ENCODE measurements at regions not wholly inside any gene's neighbourhood (a gene's known extent, or its start where the extent isn't known, plus 50 kb on each side); places are given as distances from the start of the nearest gene placed in this dataset.

- no peak for DNase-seq (ENCODE audit: low read depth in 3 of 3, low spot score in 2 of 3)
Observed at GRCh38 chr4:123562994-123563750, 166.6 kb downstream of the SPRY1 start.

GRCh38 chr4:123564758-123565346 is 168.3 kb downstream of the SPRY1 start:
- no peak for DNase-seq (ENCODE audit: low read depth in 3 of 3, low spot score in 2 of 3)

- DNase-seq (ENCODE audit: low read depth in 3 of 3, low spot score in 2 of 3) = no peak
Observed at GRCh38 chr4:123568936-123569335, 172.3 kb downstream of the SPRY1 start.

- DNase-seq (ENCODE audit: low read depth in 3 of 3, low spot score in 2 of 3) = no peak
Observed at GRCh38 chr4:123569541-123569940, 172.9 kb downstream of the SPRY1 start.

GRCh38 chr4:123573866-123574508 is 177.4 kb downstream of the SPRY1 start:
- DNase-seq (ENCODE audit: low read depth in 3 of 3, low spot score in 2 of 3) = no peak

GRCh38 chr4:123575291-123575690 is 178.7 kb downstream of the SPRY1 start:
- no peak for DNase-seq (ENCODE audit: low read depth in 3 of 3, low spot score in 2 of 3)

- DNase-seq (ENCODE audit: low read depth in 3 of 3, low spot score in 2 of 3) = no peak
Observed at GRCh38 chr4:123577225-123577906, 180.8 kb downstream of the SPRY1 start.

GRCh38 chr4:123578276-123579029 is 181.9 kb downstream of the SPRY1 start:
- no peak for DNase-seq (ENCODE audit: low read depth in 3 of 3, low spot score in 2 of 3)

GRCh38 chr4:123579961-123580360 is 183.4 kb downstream of the SPRY1 start:
- DNase-seq (ENCODE audit: low read depth in 3 of 3, low spot score in 2 of 3) = no peak

- DNase-seq (ENCODE audit: low read depth in 3 of 3, low spot score in 2 of 3) = no peak
Observed at GRCh38 chr4:123580981-123581664, 184.5 kb downstream of the SPRY1 start.

- no peak for DNase-seq (ENCODE audit: low read depth in 3 of 3, low spot score in 2 of 3)
Observed at GRCh38 chr4:123581802-123582201, 185.2 kb downstream of the SPRY1 start.

GRCh38 chr4:123583043-123583442 is 186.4 kb downstream of the SPRY1 start:
- DNase-seq (ENCODE audit: low read depth in 3 of 3, low spot score in 2 of 3) = no peak

- DNase-seq (ENCODE audit: low read depth in 3 of 3, low spot score in 2 of 3) = no peak
Observed at GRCh38 chr4:123585111-123585510, 188.5 kb downstream of the SPRY1 start.

- no peak for DNase-seq (ENCODE audit: low read depth in 3 of 3, low spot score in 2 of 3)
Observed at GRCh38 chr4:123587983-123588494, 191.4 kb downstream of the SPRY1 start.

- DNase-seq (ENCODE audit: low read depth in 3 of 3, low spot score in 2 of 3) = no peak
Observed at GRCh38 chr4:123588631-123589241, 192.1 kb downstream of the SPRY1 start.

- DNase-seq (ENCODE audit: low read depth in 3 of 3, low spot score in 2 of 3) = no peak
Observed at GRCh38 chr4:123589301-123589700, 192.7 kb downstream of the SPRY1 start.

GRCh38 chr4:123591875-123592274 is 195.3 kb downstream of the SPRY1 start:
- no peak for DNase-seq (ENCODE audit: low read depth in 3 of 3, low spot score in 2 of 3)

GRCh38 chr4:123593655-123594054 is 197.1 kb downstream of the SPRY1 start:
- no peak for DNase-seq (ENCODE audit: low read depth in 3 of 3, low spot score in 2 of 3)

GRCh38 chr4:123596805-123597204 is 200.2 kb downstream of the SPRY1 start:
- no peak for DNase-seq (ENCODE audit: low read depth in 3 of 3, low spot score in 2 of 3)

All from right renal cortex interstitium (tissue), 3 donors.